GM12892 (cell line): ENCODE measurements at regions not wholly inside any gene's neighbourhood (a gene's known extent, or its start where the extent isn't known, plus 50 kb on each side); places are given as distances from the start of the nearest gene placed in this dataset.

Source experiments
- DNase-seq: peaks from one replicate; pipeline ENCODE4 v3.0.0; 2011; ENCODE audit not compliant: insufficient read length
- FAIRE-seq: peaks from 2 replicates; lab custom pipeline; 2011; peaks lifted over from hg19 to GRCh38; lab: Jason Lieb, UNC
- POLR2A ChIP-seq: IDR thresholded peaks from 2 replicates; pipeline ENCODE4 v1.6.1; 2011; ENCODE audit warnings: low read depth, low read length, control low read depth
- POLR2AphosphoS5 ChIP-seq: IDR thresholded peaks from 2 replicates; pipeline ENCODE4 v1.6.1; 2011; ENCODE audit warnings: low read depth, low read length, control low read depth
- TAF1 ChIP-seq: IDR thresholded peaks from 2 replicates; pipeline ENCODE4 v1.6.1; 2011; ENCODE audit warnings: low read depth, mild to moderate bottlenecking, control low read depth, low read length, borderline replicate concordance

DNA sequence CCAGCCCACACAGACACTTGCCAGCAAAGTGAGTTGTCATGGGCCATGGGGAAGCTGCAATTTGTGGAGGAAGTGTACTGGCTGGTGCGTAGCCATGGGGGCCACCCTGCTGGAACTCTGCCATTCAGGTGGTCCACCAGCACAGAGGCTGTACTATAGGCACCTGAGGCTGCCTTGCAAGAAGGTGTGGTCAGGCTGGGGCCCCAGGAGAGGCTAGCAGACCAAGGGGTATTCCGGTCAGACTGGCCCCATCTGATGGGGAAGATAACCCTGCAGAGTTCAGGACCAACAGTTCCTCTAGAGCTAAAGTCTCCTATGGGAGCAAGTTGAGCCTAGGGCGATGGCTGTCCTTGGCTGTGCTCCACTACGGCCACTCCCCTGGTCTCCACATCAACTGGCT, 136.1 kb downstream of the DCAF12L2 start:
- no peak for TF ChIP-seq POLR2A
- no peak for TF ChIP-seq TAF1
- no peak for TF ChIP-seq POLR2AphosphoS5
- FAIRE-seq (no peak), DNase-seq (no peak)

GRCh38 chrX:126063984-126064383, 102.1 kb downstream of the DCAF12L2 start:
- no peak for FAIRE-seq
- no peak for DNase-seq
- TF ChIP-seq TAF1 (no peak), POLR2A (no peak), POLR2AphosphoS5 (no peak)

DNA sequence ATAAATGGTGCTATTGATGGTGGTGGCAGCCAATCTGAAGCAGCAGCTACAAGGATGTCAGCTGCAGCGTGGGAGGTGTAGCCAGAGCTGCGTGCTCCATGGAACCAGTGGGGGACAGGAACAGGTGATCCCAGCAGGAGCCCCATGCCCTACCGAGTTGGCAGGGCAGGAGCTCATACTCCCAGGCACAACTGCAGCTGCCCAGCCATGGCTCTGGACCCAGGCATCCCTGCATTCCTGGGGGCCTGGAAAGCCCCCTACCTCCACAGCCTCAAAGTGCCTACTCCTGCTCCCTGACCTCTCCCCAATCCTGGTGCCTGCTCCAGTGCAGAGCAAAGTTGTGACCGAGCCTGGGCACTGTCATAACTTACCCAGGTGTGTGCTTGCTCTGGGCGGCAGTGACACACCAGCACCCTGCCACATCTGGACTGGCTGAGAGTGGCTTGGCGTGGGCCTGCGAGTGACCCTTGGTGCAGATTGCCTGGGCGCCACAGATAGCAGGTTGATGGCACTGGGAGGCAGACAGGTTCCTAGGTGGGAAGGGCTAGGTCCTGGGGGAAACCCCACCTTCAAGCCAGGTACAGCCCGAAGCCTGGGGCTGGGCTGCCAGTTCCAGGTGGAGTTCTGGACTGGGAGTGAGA, 101.1 kb downstream of the DCAF12L2 start:
- DNase-seq: no peak
- TF ChIP-seq POLR2A: no peak
- no peak for TF ChIP-seq TAF1
- no peak for TF ChIP-seq POLR2AphosphoS5
- FAIRE-seq: no peak

GRCh38 chrX:126065901-126066660, 100.0 kb downstream of the DCAF12L2 start:
- TF ChIP-seq TAF1 (no peak), POLR2AphosphoS5 (no peak), POLR2A (no peak)
- DNase-seq (no peak), FAIRE-seq (no peak)
